ENCODE measurements at regions not wholly inside any gene's neighbourhood (a gene's known extent, or its start where the extent isn't known, plus 50 kb on each side); places are given as distances from the start of the nearest gene placed in this dataset.

DNA sequence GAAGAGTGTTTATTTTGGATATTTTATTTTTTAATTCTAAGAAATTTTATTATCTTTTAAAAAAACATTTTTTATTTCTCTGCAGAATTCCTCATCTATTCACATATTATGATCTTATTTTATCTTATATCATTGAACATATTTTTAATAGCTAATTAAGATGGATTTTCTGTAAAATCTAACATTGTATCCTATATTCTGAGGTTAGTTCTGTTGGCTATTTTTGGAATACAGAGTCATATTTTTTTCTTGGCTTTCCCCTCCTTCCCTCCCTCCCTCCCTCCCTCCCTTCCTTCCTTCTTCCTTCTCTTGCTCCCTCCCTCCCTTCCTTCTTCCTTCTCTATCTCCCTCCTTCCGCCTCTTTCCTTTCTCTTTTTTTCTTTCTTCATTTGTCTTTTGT lies 2326.6 kb upstream of the RAG2 start:
- TF ChIP-seq, protein P1, sequence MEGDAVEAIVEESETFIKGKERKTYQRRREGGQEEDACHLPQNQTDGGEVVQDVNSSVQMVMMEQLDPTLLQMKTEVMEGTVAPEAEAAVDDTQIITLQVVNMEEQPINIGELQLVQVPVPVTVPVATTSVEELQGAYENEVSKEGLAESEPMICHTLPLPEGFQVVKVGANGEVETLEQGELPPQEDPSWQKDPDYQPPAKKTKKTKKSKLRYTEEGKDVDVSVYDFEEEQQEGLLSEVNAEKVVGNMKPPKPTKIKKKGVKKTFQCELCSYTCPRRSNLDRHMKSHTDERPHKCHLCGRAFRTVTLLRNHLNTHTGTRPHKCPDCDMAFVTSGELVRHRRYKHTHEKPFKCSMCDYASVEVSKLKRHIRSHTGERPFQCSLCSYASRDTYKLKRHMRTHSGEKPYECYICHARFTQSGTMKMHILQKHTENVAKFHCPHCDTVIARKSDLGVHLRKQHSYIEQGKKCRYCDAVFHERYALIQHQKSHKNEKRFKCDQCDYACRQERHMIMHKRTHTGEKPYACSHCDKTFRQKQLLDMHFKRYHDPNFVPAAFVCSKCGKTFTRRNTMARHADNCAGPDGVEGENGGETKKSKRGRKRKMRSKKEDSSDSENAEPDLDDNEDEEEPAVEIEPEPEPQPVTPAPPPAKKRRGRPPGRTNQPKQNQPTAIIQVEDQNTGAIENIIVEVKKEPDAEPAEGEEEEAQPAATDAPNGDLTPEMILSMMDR (IDR thresholded peaks at IDR 0.05; ENCODE audit: poor library complexity, severe bottlenecking): no peak
- TF ChIP-seq, protein P2, sequence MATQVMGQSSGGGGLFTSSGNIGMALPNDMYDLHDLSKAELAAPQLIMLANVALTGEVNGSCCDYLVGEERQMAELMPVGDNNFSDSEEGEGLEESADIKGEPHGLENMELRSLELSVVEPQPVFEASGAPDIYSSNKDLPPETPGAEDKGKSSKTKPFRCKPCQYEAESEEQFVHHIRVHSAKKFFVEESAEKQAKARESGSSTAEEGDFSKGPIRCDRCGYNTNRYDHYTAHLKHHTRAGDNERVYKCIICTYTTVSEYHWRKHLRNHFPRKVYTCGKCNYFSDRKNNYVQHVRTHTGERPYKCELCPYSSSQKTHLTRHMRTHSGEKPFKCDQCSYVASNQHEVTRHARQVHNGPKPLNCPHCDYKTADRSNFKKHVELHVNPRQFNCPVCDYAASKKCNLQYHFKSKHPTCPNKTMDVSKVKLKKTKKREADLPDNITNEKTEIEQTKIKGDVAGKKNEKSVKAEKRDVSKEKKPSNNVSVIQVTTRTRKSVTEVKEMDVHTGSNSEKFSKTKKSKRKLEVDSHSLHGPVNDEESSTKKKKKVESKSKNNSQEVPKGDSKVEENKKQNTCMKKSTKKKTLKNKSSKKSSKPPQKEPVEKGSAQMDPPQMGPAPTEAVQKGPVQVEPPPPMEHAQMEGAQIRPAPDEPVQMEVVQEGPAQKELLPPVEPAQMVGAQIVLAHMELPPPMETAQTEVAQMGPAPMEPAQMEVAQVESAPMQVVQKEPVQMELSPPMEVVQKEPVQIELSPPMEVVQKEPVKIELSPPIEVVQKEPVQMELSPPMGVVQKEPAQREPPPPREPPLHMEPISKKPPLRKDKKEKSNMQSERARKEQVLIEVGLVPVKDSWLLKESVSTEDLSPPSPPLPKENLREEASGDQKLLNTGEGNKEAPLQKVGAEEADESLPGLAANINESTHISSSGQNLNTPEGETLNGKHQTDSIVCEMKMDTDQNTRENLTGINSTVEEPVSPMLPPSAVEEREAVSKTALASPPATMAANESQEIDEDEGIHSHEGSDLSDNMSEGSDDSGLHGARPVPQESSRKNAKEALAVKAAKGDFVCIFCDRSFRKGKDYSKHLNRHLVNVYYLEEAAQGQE (IDR thresholded peaks at IDR 0.05; ENCODE audit: borderline replicate concordance): no peak
- TF ChIP-seq EZH2 (IDR thresholded peaks at IDR 0.05; ENCODE audit: borderline replicate concordance, insufficient read depth, low read length, poor library complexity, severe bottlenecking) (no peak), EP300 (conservative IDR thresholded peaks at IDR 0.05; ENCODE audit: poor library complexity, severe bottlenecking) (no peak), SMC3 (conservative IDR thresholded peaks at IDR 0.05; ENCODE audit: poor library complexity) (no peak), POLR2AphosphoS5 (IDR thresholded peaks at IDR 0.05) (no peak), TAF1 (IDR thresholded peaks at IDR 0.05; ENCODE audit: low read depth) (no peak), MXI1 (conservative IDR thresholded peaks at IDR 0.05; ENCODE audit: poor library complexity, severe bottlenecking) (no peak), RAD21 (conservative IDR thresholded peaks at IDR 0.05) (no peak)
